ENCODE measurements at regions not wholly inside any gene's neighbourhood (a gene's known extent, or its start where the extent isn't known, plus 50 kb on each side); places are given as distances from the start of the nearest gene placed in this dataset.

DNA sequence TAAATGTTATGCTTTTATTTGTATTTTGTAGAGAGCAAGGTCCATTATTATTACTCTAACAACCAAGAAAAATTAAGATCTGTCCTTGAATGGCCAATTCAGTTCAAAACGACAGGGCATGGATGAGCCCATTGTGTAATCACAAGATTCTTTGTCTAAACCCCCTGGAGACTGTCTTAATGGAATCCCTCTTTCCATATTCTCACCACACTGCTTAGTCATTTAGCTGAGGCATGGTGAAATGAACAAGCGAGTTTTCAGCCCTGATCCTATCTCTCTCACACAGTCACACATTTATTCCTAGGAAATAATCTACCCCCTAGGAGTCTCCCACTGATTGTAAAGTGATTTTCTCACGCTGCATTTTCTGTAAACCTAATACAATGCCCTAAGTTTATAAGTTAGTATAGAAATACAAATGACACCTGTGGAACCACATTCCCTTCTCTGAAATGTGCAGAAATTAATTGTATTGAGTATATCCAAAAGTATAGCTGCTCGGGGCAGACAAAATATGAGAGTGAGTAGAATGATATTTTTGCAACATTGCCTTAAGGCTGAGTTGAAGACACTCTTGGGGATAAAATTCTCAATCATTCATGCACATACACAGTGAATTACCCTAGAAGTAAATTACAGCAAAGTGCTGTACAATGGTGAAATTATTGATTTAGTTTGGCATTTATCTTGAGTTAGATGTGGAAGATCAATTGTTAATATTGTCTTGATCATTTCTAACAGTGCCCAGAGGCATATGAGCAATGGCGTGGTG, 119.7 kb upstream of the PCDH7 start:
- DNase-seq (ENCODE audit: low read depth), result peak; percentile 70
- no peak overlapping the region for H3K4me3 ChIP-seq (ENCODE audit: low read depth, low read length)
- TF ChIP-seq, protein P1, sequence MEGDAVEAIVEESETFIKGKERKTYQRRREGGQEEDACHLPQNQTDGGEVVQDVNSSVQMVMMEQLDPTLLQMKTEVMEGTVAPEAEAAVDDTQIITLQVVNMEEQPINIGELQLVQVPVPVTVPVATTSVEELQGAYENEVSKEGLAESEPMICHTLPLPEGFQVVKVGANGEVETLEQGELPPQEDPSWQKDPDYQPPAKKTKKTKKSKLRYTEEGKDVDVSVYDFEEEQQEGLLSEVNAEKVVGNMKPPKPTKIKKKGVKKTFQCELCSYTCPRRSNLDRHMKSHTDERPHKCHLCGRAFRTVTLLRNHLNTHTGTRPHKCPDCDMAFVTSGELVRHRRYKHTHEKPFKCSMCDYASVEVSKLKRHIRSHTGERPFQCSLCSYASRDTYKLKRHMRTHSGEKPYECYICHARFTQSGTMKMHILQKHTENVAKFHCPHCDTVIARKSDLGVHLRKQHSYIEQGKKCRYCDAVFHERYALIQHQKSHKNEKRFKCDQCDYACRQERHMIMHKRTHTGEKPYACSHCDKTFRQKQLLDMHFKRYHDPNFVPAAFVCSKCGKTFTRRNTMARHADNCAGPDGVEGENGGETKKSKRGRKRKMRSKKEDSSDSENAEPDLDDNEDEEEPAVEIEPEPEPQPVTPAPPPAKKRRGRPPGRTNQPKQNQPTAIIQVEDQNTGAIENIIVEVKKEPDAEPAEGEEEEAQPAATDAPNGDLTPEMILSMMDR (IDR thresholded peaks at IDR 0.05; ENCODE audit: low read depth, low read length), result no peak
- TF ChIP-seq, protein P2, sequence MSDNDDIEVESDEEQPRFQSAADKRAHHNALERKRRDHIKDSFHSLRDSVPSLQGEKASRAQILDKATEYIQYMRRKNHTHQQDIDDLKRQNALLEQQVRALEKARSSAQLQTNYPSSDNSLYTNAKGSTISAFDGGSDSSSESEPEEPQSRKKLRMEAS (IDR thresholded peaks at IDR 0.05; ENCODE audit: low read depth, low read length), result no peak

DNA sequence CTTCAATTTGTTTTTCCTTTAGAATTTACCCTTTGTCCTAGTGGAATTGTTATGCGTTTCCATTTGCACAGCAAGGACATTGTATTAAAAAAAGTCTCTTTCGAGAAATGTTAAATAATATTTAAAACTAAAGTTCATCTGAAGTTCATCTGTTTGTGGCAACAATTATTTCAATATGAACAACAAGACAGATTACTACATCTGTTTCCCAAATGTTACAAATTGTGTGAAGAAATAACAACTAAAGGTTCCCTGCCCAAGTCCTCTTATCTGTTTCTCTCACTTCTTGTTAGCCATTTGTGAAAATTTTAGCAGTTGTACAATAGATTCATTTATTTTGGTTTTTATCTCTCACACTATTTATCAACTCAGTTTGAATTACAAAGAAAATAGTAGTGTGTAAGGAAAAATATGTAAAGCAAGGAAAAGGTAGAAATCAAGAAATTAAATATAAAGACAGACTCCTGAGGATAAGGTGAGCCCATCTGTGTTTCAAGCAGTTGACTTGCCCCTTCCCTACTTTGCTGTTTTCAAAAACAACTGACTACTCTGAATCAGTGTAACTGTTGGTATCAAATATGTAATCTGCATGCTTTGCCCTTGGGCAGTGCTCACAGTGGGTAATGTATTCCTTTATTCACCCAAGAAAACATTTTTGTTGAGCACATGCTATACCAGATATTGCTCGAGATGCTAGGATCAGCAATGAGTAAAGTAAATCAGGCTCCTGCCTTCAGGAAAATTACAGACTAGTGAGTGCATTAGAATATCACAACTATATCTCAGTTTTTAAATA, 118.9 kb upstream of the PCDH7 start:
- no peak overlapping the region for H3K4me3 ChIP-seq (ENCODE audit: low read depth, low read length)
- TF ChIP-seq, protein P2 (IDR thresholded peaks at IDR 0.05; ENCODE audit: low read depth, low read length), result no peak
- no peak for TF ChIP-seq MYC (IDR thresholded peaks at IDR 0.05; ENCODE audit: low read depth, low read length)
- no peak for TF ChIP-seq POLR2A (IDR thresholded peaks at IDR 0.05; ENCODE audit: extremely low read depth, insufficient read length)
- TF ChIP-seq, protein P1 (IDR thresholded peaks at IDR 0.05; ENCODE audit: low read depth, low read length), result no peak
- DNase-seq (ENCODE audit: low read depth), result no peak

DNA sequence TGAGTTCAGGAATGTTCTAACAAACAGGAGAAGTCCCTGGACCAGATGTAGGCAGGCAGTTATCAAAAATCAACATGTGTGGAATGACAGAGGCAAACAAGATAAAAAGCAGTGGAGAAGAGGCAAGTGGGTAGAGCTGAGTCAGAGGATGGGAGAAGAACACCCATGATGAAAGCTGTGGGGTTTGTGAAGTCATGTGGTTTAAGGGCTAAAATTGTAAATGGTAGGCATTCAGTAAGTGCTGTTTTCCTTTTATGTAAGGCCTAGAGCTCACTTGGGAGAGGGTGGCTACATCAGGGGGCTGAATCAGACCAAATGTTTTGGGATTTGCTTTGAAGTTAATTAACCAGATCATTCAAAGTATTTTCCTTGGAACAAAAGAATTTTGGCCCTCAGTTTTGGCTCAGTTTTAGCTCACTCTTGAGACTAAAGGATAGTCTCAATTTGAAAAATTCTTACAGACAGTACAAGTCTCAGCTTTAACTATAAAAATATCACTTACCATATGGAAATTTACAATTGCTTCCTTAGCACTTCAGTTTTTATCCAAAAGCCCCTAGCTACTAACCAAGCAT, 114.5 kb upstream of the PCDH7 start:
- no peak for DNase-seq (ENCODE audit: low read depth)
- TF ChIP-seq, protein P2 (IDR thresholded peaks at IDR 0.05; ENCODE audit: low read depth, low read length), result no peak
- TF ChIP-seq POLR2A (IDR thresholded peaks at IDR 0.05; ENCODE audit: extremely low read depth, insufficient read length), result no peak
- no peak for TF ChIP-seq MYC (IDR thresholded peaks at IDR 0.05; ENCODE audit: low read depth, low read length)
- no peak overlapping the region for H3K4me3 ChIP-seq (ENCODE audit: low read depth, low read length)

DNA sequence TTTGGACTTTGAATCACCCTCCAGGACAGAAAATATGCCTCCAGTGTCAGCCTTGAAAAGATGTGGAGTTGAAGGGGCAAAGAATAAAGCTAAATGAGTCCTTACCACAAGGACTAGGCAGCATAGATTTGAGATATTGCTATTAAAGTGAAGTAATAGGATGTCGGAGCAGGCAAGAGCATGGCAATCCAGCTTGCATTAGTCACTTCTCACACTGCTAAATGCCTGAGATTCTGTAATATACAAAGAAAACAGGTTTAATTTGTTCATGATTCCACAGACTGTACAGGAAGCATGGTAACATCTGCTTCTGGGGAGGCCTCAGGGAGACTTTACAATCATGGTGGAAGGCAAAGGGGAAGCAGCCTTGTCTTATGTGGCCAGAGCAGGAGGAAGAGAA, 109.8 kb upstream of the PCDH7 start:
- TF ChIP-seq, protein P2 (IDR thresholded peaks at IDR 0.05; ENCODE audit: low read depth, low read length), result no peak
- TF ChIP-seq MYC (IDR thresholded peaks at IDR 0.05; ENCODE audit: low read depth, low read length), result no peak
- TF ChIP-seq, protein P1 (IDR thresholded peaks at IDR 0.05; ENCODE audit: low read depth, low read length), result no peak
- TF ChIP-seq POLR2A (IDR thresholded peaks at IDR 0.05; ENCODE audit: extremely low read depth, insufficient read length), result no peak
- H3K4me3 ChIP-seq (ENCODE audit: low read depth, low read length), result no peak overlapping the region
- no peak for DNase-seq (ENCODE audit: low read depth)

DNA sequence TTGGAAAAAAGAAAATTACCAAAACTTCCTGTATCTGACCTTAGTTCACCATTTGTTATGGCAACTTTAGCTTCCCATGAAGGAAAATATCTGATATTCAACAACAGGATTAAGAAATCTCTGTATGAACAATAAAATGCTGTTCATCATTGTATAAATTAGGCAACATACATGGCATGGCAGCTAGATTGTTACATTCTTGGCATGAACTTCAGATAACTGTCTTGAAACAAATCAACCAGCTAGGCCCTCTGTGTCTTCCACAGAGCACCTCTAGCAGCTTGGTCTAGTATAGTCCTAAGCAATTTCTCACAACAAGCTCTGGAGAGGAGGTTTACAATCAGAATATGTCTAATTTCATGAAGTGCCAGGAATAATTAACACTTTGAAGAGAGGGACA, 105.4 kb upstream of the PCDH7 start:
- no peak overlapping the region for H3K4me3 ChIP-seq (ENCODE audit: low read depth, low read length)
- DNase-seq (ENCODE audit: low read depth), result no peak
- TF ChIP-seq, protein P1 (IDR thresholded peaks at IDR 0.05; ENCODE audit: low read depth, low read length), result no peak
- TF ChIP-seq, protein P2 (IDR thresholded peaks at IDR 0.05; ENCODE audit: low read depth, low read length), result no peak
- TF ChIP-seq POLR2A (IDR thresholded peaks at IDR 0.05; ENCODE audit: extremely low read depth, insufficient read length), result no peak
- TF ChIP-seq MYC (IDR thresholded peaks at IDR 0.05; ENCODE audit: low read depth, low read length), result no peak
